Heart left ventricle (tissue), 13 donors: ENCODE measurements at regions not wholly inside any gene's neighbourhood (a gene's known extent, or its start where the extent isn't known, plus 50 kb on each side); places are given as distances from the start of the nearest gene placed in this dataset.

ENCODE experiments used
- POLR2A ChIP-seq, 2 donors: fragments of 450-650 bp; IDR thresholded peaks; one replicate each; pipeline ENCODE4 v1.6.1; 2017; ENCODE audit warnings: antibody characterized with exemption in 2 of 2, mild to moderate bottlenecking in 2 of 2, moderate library complexity in 2 of 2
- TF ChIP-seq, protein P1 (sequence below), 12 donors: fragments of 200-600 bp; sonication (generic) in 4 of 12; IDR thresholded peaks; one replicate each; pipeline versions ENCODE4 v1.5.0 to v1.8.0; 2018 to 2022; ENCODE audit warnings: antibody characterized with exemption in 12 of 12, mild to moderate bottlenecking in 5 of 12
- donor health status: ischemic (EF 13 %, LVEDD 7.1; RV severe dilation, severe dysfunction).
- donor health status: DM: no; HTN: yes; CAD: no.
- donor health status: DM: no; HTN: no; CAD: no.
- donor health status: ischemic (EF 25% LVEDD 6.9; RV normal size, moderate dysfunction).
- donor health status: ischemic (EF 25% LVEDD 5.7; RV mildly dilated, moderate dysfunction).
- donor health status: ischemic (EF 35%, LVEDD 5.7; RV mildly dilated, moderate dysfunction).
- donor health status: nonischemic (EF 11% LVEDD 7.7; RV severe dilation, severe dysfunction).
- donor health status: DM: yes; HTN: yes; CAD: no.
- donor health status: PGD.
- donor health status: ischemic (EF 29% LVEDD 5.4; RV normal size, mild dysfunction).
- donor health status: nonischemic (EF 23%, LVEDD 6.1; RV moderate dilation, normal function).

DNA sequence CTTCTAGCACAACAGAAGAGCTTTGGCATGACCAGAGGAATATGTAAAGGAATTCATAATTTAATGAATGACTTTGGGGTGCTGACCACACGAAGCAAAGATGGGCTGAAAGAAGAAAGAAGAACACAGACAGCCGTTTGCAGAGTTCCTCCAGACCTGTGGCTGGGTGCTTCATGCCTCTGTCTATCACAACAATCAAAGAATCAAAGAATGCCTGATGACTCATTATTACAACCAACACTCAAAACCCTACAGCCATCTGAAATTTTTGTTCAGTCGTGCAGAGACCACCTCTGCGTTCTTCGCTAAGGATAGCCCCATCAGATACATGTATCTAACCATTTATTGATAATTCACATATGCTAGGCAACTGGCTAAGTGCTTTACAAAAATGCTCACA is 129.0 kb upstream of the PRICKLE2 start:
- TF ChIP-seq, protein P1, sequence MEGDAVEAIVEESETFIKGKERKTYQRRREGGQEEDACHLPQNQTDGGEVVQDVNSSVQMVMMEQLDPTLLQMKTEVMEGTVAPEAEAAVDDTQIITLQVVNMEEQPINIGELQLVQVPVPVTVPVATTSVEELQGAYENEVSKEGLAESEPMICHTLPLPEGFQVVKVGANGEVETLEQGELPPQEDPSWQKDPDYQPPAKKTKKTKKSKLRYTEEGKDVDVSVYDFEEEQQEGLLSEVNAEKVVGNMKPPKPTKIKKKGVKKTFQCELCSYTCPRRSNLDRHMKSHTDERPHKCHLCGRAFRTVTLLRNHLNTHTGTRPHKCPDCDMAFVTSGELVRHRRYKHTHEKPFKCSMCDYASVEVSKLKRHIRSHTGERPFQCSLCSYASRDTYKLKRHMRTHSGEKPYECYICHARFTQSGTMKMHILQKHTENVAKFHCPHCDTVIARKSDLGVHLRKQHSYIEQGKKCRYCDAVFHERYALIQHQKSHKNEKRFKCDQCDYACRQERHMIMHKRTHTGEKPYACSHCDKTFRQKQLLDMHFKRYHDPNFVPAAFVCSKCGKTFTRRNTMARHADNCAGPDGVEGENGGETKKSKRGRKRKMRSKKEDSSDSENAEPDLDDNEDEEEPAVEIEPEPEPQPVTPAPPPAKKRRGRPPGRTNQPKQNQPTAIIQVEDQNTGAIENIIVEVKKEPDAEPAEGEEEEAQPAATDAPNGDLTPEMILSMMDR (IDR thresholded peaks at IDR 0.05) = no peak
- no peak for TF ChIP-seq POLR2A (IDR thresholded peaks at IDR 0.05)
